Psoas muscle (tissue), 7 donors: ENCODE measurements at regions not wholly inside any gene's neighbourhood (a gene's known extent, or its start where the extent isn't known, plus 50 kb on each side); places are given as distances from the start of the nearest gene placed in this dataset.

ENCODE experiments used
- ATAC-seq, 4 donors: fragments of 200-7000 bp; cut with Tn5 transposase; one replicate each; pipeline ENCODE4 v1.9.1; 2020; ENCODE audit warnings: moderate library complexity in 3 of 4, mild to moderate bottlenecking in 2 of 4
- DNase-seq, 2 donors: peaks; one replicate each; pipeline ENCODE4 v3.0.0-alpha.2; 2020
- H3K27ac ChIP-seq: fragments of 200-600 bp; one replicate; pipeline ENCODE4 v1.8.0; 2022
- H3K27me3 ChIP-seq, 3 donors: fragments of 200-600 bp in 1 of 3; one replicate each; pipeline versions ENCODE4 v1.6.1 to v1.8.0; 2013 to 2022; ENCODE audit warnings: low read length in 2 of 3, mild to moderate bottlenecking in 2 of 3, moderate library complexity in 1 of 3; ENCODE audit not compliant: insufficient read depth in 3 of 3
- H3K36me3 ChIP-seq, 2 donors: fragments of 200-600 bp in 1 of 2; one replicate each; pipeline versions ENCODE4 v1.6.1 to v1.8.0; 2013 to 2022; ENCODE audit warnings: low read depth in 1 of 2, mild to moderate bottlenecking in 1 of 2, moderate library complexity in 1 of 2; ENCODE audit not compliant: insufficient read depth in 1 of 2
- H3K4me1 ChIP-seq: fragments of 200-600 bp; one replicate; pipeline ENCODE4 v1.8.0; 2022
- H3K4me3 ChIP-seq: fragments of 200-600 bp; one replicate; pipeline ENCODE4 v1.8.0; 2022; ENCODE audit warnings: mild to moderate bottlenecking
- H3K9me3 ChIP-seq: fragments of 200-600 bp; one replicate; pipeline ENCODE4 v1.8.0; 2022
- CTCF ChIP-seq: fragments of 200-600 bp; IDR thresholded peaks from one replicate; pipeline ENCODE4 v1.8.0; 2022; ENCODE audit warnings: antibody characterized with exemption
- WGBS, 3 donors: extraction: QIAGEN DNeasy Blood & Tissue Kit; methylation state at CpG; one replicate each; pipeline versions ENCODE4 v1.1.6 to v1.1.7; 2013; 5-methylcytosine and 5-hydroxymethylcytosine counted together
- intact Hi-C, 2 donors: fragments of 100-400 bp; cut with DNase I; formaldehyde crosslinking; loops; one replicate each; pipeline versions ENCODE4 v1.11.0 to v1.14.2; 2022
- donor health status: healthy with polysubstance abuse.
- donor health status: DM: no; HTN: no; CAD: no; lungs with moderate emphysema.
- donor health status: Bipolar disorder and iron deficiency.
- donor health status: healthy.
- donor health status: DM: yes; HTN: yes; CAD: no.
- donor health status: DM: no; HTN: no; CAD: no.
- donor health status: DM: yes; HTN: yes; CAD: no.

DNA sequence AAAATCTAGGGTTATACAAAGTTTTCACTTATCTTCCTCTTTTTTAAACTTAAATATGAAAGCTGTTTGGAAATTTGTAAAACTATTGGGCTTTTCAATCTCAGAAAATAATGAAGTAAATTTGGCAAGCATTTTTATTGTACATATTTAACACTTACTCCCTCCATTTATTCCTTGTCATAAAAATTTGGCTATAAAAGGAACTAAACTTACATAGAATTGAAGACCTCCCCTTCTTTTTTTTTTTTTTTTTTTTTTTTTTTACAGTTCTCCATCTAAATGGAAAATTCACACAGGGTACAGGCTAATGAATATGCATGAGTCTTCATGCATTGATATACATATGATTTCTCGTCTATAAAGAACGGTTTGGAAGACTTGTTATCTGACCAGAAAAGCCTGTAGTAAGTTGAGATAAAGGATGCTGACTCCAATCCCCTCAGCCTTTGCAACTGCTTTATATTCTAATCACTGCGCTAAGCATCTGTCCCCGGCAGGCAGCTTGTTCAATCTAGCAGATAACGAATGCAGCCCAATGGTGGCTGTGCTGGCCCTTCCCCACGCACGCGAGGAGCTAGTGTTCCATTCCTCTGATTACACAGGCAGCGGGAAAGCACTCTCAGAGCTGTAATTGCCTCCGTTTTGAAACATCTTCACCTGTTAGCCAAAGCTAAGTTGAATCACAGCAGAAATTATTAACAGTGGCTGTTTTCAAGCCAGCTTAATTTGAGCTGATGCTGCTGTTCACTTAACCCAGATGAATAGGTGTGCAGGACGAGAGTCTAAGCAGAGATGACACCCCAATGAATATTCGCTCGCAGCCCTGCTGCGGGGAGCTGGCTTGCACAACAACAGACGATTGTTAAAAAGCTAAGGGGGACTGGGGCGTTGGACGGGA lies 453.8 kb upstream of the ZNF608 start:
- peak in 3 of 4 donors; percentile 23 to 66 (median 63) for ATAC-seq
- no peak overlapping the region for H3K27ac ChIP-seq
- 32 to 50% (median 33%) methylated on average over 17 of the region's 17 CpGs for WGBS, 3 donors
- H3K9me3 ChIP-seq: no peaks in the 10 kb centered on the region
- no peak for TF ChIP-seq CTCF
- H3K36me3 ChIP-seq: no peaks in the 10 kb centered on the region
- H3K4me1 ChIP-seq: peaks cover 19% of the 10 kb centered on the region
- peak overlapping the region; percentile 41 for H3K4me3 ChIP-seq
- intact Hi-C loops: no loop called here
- peak in 1 of 2 donors; percentile 51 for DNase-seq
- no peaks in the 10 kb centered on the region for H3K27me3 ChIP-seq

DNA sequence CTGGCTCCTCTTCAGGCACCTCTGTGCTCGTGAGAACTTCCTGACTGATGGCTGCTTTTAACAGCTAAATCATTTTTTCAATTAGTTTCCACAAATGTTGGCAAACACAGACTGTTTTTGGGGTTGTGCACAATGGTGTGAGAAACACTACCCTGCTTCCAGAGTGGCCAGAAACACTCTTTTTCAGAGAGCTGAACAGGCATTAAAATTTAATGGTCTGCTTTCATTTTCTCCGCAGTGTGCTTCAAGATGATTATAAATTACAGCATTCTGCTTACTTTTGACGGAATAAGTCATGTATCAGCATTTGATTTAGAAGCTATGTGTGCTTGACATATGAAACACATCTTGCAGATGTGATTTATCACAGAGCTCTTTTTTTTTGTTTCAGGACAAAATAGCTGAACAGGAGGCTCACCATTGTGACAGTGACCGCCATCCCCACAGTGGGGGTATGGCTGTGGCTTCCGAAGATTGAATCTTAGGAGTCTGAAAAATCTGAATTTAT lies 454.5 kb upstream of the ZNF608 start:
- H3K9me3 ChIP-seq: no peaks in the 10 kb centered on the region
- WGBS, 3 donors: 79 to 81% (median 81%) methylated on average over 5 of the region's 5 CpGs
- H3K36me3 ChIP-seq: no peaks in the 10 kb centered on the region
- no peaks in the 10 kb centered on the region for H3K27me3 ChIP-seq
- no peak overlapping the region for H3K27ac ChIP-seq
- no peak for TF ChIP-seq CTCF
- DNase-seq (no peak), ATAC-seq (no peak)
- peaks cover 19% of the 10 kb centered on the region for H3K4me1 ChIP-seq
- peak overlapping the region; percentile 41 for H3K4me3 ChIP-seq
- intact Hi-C loops: no loop called here

DNA sequence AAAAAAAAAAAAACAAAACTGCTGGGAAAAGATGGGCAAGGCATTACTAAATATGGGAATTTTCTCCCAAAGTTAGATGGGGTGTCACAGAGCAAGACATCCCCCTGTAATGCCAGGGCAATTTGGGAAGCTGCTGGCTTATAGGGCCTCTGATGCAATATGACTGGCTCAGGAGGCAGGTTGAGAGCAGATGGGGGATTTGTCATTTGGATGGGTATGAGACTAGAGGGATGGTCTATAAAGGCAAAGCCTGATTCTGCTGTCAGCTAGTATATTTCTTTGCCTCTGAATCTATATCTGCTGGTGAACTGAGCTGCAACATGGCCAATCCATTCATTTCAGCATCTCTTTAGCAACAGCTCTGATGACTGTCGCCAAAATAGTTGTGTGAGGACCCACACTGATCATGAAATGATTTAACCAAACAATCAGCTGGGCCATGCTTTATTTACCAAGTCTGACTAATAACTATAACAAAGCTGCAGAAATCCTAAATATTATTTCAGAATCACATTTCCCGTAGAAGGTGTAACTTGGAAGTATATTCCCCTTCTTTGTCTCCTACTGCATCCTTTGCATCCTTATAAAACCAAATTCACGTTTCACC lies 455.1 kb upstream of the ZNF608 start:
- ATAC-seq (no peak), DNase-seq (no peak)
- H3K27ac ChIP-seq: no peak overlapping the region
- no peaks in the 10 kb centered on the region for H3K36me3 ChIP-seq
- H3K27me3 ChIP-seq: no peaks in the 10 kb centered on the region
- H3K4me1 ChIP-seq: peaks cover 19% of the 10 kb centered on the region
- H3K9me3 ChIP-seq: no peaks in the 10 kb centered on the region
- H3K4me3 ChIP-seq: no peak overlapping the region
- intact Hi-C loops: no loop called here
- 94 to 96% (median 96%) methylated on average over 3 of the region's 3 CpGs for WGBS, 3 donors
- TF ChIP-seq CTCF: no peak

- ATAC-seq (no peak), DNase-seq (no peak)
- 96 to 97% (median 97%) methylated on average over 1 of the region's 1 CpG for WGBS, 3 donors
- Histone ChIP-seq H3K4me3 (no peak overlapping the region), H3K27ac (no peak overlapping the region), H3K36me3 (no peaks in the 10 kb centered on the region), H3K9me3 (no peaks in the 10 kb centered on the region), H3K4me1 (peaks cover 19% of the 10 kb centered on the region), H3K27me3 (no peaks in the 10 kb centered on the region)
- intact Hi-C loops: no loop called here
- TF ChIP-seq CTCF: no peak
These were observed 455.9 kb upstream of the ZNF608 start for GRCh38 chr5:125202353-125202752.
